Astrocyte of the cerebellum (primary cell): ENCODE measurements at regions not wholly inside any gene's neighbourhood (a gene's known extent, or its start where the extent isn't known, plus 50 kb on each side); places are given as distances from the start of the nearest gene placed in this dataset.
A peak's percentile ranks its signal among the peaks of the same experiment; 100 is the strongest.

ENCODE experiments used
- DNase-seq: peaks from one replicate; pipeline ENCODE4 v3.0.0-alpha.2; 2011; ENCODE audit warnings: low read depth
- H3K4me3 ChIP-seq: 2 replicates; pipeline ENCODE4 v1.5.1; 2011; ENCODE audit warnings: mild to moderate bottlenecking, low read depth, low read length, moderate library complexity
- in situ Hi-C: cut with HindIII; loops from 2 replicates; pipeline ENCODE4 v1.10.0; 2017; ENCODE audit warnings: low sequenced_read_pairs
- TF ChIP-seq, protein P1 (sequence below): IDR thresholded peaks from 2 replicates; pipeline ENCODE4 v1.5.1; 2012; ENCODE audit warnings: low read length, low read depth, moderate library complexity, mild to moderate bottlenecking; ENCODE audit errors: missing control alignments

DNA sequence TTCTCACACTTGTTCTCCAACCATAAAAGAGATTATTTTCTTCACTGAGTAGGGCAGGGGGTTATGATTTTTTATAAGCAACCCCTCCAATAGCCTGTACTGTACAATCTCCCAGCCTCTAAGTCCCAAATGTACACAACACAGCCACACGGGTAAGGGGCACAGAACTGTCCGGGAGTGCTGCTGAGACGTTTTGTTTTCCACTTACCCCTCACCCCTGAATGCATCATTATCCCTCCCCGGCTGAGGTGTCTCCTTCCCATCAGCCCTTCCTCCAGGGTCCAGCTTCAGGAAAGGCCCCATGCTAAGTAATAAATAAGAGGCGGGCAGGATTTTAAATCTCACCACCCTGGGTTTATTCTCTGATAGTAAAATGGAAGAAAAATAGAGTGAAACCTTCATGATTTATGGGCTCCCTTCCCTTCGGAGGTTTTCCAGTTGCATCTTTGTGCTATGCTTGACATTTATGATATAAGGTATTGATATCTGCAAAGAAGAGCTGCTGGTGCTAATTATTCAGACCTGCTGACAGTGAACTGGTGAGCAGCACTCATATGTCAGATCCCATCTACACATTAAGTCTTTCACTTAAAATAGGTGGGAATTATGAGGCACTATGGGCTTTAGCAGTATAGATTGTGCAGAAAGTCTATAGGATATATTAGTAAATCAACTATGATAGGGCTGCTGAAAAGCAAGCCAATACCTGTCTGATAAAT, 67.2 kb upstream of the MEGF10 start:
- in situ Hi-C loops = no loop called here
- TF ChIP-seq, protein P1, sequence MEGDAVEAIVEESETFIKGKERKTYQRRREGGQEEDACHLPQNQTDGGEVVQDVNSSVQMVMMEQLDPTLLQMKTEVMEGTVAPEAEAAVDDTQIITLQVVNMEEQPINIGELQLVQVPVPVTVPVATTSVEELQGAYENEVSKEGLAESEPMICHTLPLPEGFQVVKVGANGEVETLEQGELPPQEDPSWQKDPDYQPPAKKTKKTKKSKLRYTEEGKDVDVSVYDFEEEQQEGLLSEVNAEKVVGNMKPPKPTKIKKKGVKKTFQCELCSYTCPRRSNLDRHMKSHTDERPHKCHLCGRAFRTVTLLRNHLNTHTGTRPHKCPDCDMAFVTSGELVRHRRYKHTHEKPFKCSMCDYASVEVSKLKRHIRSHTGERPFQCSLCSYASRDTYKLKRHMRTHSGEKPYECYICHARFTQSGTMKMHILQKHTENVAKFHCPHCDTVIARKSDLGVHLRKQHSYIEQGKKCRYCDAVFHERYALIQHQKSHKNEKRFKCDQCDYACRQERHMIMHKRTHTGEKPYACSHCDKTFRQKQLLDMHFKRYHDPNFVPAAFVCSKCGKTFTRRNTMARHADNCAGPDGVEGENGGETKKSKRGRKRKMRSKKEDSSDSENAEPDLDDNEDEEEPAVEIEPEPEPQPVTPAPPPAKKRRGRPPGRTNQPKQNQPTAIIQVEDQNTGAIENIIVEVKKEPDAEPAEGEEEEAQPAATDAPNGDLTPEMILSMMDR = no peak

DNA sequence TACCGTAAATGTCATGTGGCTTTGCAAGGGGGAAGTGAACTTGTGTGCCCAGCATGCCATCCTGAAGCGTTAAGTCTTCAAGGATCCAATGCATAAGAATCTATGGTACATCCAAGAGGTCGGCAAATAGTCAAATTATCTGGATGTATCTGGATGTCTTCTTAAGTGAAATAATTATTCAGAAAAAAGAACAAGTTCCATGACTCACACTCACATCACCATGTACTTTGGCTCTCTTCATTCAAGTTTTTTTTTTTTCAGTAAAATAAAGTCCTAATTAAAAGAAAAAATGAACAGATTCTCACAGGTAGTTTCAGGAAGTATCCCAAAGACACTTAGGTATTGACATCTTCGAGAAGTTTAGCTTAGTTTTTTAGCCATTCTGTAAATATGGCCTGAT, 62.7 kb upstream of the MEGF10 start:
- in situ Hi-C loops = no loop called here
- DNase-seq = no peak
- H3K4me3 ChIP-seq = no peak overlapping the region
- TF ChIP-seq, protein P1 = no peak

More for the DNA sequence above, 67.2 kb upstream of the MEGF10 start:
- no peak overlapping the region for H3K4me3 ChIP-seq
- DNase-seq = no peak

DNA sequence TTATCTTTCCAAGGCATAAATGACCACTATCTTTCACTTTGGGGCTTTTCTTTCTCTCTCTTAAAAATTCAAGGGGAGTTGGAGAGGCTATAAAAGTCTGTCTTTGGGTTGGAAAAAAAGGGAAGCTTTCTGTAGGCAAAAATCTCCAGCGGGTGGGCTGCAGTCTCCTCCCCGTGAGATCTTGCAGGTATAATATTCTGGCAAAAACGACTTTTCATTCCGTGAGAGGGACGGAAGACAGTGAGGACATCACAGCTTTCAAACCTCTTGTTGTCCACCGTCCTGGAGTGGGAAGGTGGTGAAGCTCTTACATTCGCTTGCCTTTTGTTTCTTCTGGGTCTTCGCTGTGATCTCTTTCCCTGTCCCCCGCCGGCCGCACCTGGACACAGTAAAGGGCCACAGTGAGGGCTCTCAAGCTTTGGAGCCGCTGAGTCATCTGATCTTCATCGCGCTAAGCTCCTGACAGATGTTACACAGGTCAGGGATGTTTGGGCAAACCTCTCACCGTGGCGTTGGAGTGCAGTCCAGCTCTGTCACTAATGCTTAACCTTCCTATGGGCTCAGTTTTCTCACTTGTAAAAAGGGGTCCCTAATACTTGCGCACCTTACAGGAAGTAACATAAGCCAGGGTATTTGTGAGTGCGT, 61.9 kb upstream of the MEGF10 start:
- H3K4me3 ChIP-seq = peak overlapping the region; percentile 49
- TF ChIP-seq, protein P1 = no peak
- no peak for DNase-seq
- in situ Hi-C loops = no loop called here

DNA sequence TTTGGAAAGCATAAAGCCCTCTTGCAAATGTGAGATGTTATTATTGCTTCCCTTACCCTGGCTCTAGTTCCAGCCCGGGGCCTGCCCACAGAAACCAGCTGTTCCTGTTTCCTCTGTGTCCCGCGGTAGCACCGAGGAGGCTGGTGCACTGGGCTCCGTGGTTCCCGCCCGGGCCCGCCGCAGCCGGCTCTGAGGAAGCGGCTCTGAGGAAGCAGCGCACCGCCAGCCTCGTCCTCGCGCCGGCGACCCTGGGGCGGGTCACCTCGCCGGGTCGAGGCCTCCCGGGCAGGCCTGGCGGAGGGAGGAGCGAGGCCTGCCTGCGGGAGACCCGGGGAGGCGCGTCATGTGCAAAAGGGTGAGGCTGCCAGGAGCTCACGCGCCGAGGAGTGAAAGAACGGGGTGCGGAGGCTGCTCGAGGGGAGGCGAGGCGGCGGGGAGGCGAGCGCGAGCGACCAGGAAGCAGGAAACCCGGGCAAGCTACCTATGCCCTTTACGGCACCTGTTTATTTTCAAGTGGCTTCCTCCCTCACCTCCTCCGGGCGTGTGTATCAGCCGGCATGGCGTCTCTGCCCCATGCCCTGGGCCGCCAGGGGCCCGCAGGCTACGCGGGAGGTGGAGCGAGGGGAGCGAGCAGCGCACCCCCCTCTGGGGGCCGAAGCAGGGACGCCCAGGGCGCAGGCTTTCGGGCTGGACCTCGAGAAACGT, 61.3 kb upstream of the MEGF10 start:
- peak overlapping the region; percentile 49 for H3K4me3 ChIP-seq
- DNase-seq = no peak
- TF ChIP-seq, protein P1 = peak; percentile 13
- in situ Hi-C loops = no loop called here

DNA sequence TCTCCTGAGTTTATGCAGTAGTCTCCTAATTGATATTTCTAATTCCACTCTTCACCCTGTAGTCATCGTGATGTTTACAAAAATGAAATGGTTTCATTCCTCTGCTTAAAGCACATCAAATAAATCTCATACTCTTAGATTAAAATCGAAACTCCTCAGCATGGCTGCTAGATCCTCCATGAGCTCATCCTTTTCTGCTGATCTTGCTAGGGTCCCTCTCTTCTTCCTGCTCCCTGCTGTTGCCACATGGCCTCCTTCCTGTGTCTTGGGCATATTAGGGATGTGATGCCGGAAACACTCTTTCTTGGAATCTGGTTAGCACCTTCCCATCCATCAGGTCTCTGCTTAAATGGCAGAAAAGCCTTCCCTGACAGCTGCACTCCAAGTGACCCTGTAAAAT, 59.5 kb upstream of the MEGF10 start:
- TF ChIP-seq, protein P1 = no peak

DNA sequence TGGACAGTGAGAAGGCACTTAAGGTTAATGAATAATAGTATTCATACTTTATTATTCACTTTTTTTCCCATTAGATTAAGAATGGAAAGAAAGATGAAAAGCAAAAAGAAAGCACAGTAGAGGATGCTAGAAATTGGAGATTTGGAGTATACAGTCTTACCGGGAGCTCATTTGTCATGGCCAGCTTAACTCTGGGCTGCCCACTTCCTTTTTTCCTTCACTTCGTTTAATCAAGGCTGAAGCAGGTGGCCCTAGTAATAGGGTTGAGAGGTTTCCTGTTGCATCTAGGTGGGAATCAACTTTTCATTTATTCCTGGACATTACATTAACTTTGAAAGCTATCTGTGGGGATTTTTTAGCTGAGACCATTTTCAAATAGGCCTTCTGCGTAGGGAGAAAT, 57.0 kb upstream of the MEGF10 start:
- TF ChIP-seq, protein P1 = no peak
- in situ Hi-C loops = no loop called here
- no peak overlapping the region for H3K4me3 ChIP-seq
- DNase-seq = no peak

More for the DNA sequence above, 59.5 kb upstream of the MEGF10 start:
- in situ Hi-C loops = no loop called here
- no peak overlapping the region for H3K4me3 ChIP-seq
- DNase-seq = no peak
